Breast epithelium (tissue), 4 donors: ENCODE measurements at regions not wholly inside any gene's neighbourhood (a gene's known extent, or its start where the extent isn't known, plus 50 kb on each side); places are given as distances from the start of the nearest gene placed in this dataset.

Experiments
- DNase-seq, 2 donors: peaks; one replicate each; pipeline ENCODE4 v3.0.0-alpha.2; 2019; ENCODE audit warnings: low spot score in 2 of 2
- H3K27ac ChIP-seq, 2 donors: fragments of 200-600 bp; sonication (generic) in 1 of 2; one replicate each; pipeline ENCODE4 v1.5.1; 2016 to 2019; ENCODE audit warnings: mild to moderate bottlenecking in 1 of 2
- H3K27me3 ChIP-seq, 2 donors: fragments of 200-600 bp; sonication (generic) in 1 of 2; one replicate each; pipeline versions ENCODE4 v1.5.1 to v1.6.0; 2017 to 2019; ENCODE audit warnings: control low read depth in 1 of 2, mild to moderate bottlenecking in 1 of 2
- H3K36me3 ChIP-seq: fragments of 200-600 bp; one replicate; pipeline ENCODE4 v1.5.1; 2019
- H3K4me1 ChIP-seq, 2 donors: fragments of 200-600 bp; sonication (generic); one replicate each; pipeline ENCODE4 v1.5.1; 2016 to 2019; ENCODE audit warnings: control low read depth in 1 of 2
- H3K4me3 ChIP-seq, 3 donors: fragments of 200-600 bp; sonication (generic); 1 replicate in 2 of 3; 2 replicates in 1 of 3; pipeline ENCODE4 v1.5.1; 2016 to 2019; ENCODE audit warnings: mild to moderate bottlenecking in 3 of 3, moderate library complexity in 2 of 3
- H3K9me3 ChIP-seq, 2 donors: fragments of 200-600 bp; sonication (generic) in 1 of 2; one replicate each; pipeline ENCODE4 v1.5.1; 2016 to 2019; ENCODE audit warnings: control low read depth in 1 of 2
- POLR2A ChIP-seq: fragments of 450-650 bp; IDR thresholded peaks from one replicate; pipeline ENCODE4 v1.6.1; 2016; ENCODE audit warnings: antibody characterized with exemption, mild to moderate bottlenecking, moderate library complexity
- POLR2AphosphoS5 ChIP-seq, 3 donors: sonication (generic); formaldehyde crosslinking; IDR thresholded peaks; one replicate each; pipeline ENCODE4 v1.6.1; 2017; ENCODE audit warnings: antibody characterized with exemption in 3 of 3
- intact Hi-C: fragments of 100-400 bp; cut with DNase I; formaldehyde crosslinking; loops from one replicate; pipeline ENCODE4 v1.15.1; 2023; ENCODE audit warnings: low total_unique reads
- TF ChIP-seq, protein P1 (sequence below), 3 donors: fragments of 450-650 bp; IDR thresholded peaks; one replicate each; pipeline ENCODE4 v1.5.1; 2016 to 2017; ENCODE audit warnings: antibody characterized with exemption in 3 of 3, mild to moderate bottlenecking in 3 of 3, moderate library complexity in 3 of 3

DNA sequence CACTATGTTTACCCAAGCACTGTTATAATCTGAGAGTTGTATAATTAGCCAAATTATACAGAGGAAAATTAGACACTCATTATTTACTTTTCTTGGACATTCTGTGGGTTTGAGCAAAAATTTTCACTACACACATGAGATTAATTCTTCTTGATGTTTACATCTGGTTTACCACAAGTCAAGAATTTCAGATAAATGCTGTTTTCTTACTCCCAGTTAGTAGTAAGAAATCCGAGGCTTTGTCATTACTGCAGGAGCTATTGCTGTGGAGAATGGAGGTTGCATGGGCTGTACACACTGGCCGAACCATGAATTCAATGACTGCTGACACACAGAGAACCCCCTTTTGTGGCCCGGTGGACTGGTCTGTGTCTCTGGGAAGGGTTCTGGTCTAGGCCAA, 207.7 kb upstream of the CFAP20DC start:
- intact Hi-C loops = no loop called here

GRCh38 chr3:59256230-59256629, 206.4 kb upstream of the CFAP20DC start:
- TF ChIP-seq POLR2AphosphoS5 (IDR thresholded peaks at IDR 0.05) (no peak), POLR2A (no peak)
- TF ChIP-seq, protein P1, sequence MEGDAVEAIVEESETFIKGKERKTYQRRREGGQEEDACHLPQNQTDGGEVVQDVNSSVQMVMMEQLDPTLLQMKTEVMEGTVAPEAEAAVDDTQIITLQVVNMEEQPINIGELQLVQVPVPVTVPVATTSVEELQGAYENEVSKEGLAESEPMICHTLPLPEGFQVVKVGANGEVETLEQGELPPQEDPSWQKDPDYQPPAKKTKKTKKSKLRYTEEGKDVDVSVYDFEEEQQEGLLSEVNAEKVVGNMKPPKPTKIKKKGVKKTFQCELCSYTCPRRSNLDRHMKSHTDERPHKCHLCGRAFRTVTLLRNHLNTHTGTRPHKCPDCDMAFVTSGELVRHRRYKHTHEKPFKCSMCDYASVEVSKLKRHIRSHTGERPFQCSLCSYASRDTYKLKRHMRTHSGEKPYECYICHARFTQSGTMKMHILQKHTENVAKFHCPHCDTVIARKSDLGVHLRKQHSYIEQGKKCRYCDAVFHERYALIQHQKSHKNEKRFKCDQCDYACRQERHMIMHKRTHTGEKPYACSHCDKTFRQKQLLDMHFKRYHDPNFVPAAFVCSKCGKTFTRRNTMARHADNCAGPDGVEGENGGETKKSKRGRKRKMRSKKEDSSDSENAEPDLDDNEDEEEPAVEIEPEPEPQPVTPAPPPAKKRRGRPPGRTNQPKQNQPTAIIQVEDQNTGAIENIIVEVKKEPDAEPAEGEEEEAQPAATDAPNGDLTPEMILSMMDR (IDR thresholded peaks at IDR 0.05) = no peak
- Histone ChIP-seq H3K27ac (no peak overlapping the region), H3K9me3 (no peaks in the 10 kb centered on the region), H3K27me3 (peaks cover 0 to 4% of the 10 kb centered on the region in 2 donors), H3K4me3 (no peak overlapping the region), H3K4me1 (no peaks in the 10 kb centered on the region), H3K36me3 (no peaks in the 10 kb centered on the region)
- no peak for DNase-seq
- intact Hi-C loops = no loop called here

More for the DNA sequence above, 207.7 kb upstream of the CFAP20DC start:
- H3K4me3 ChIP-seq = no peak overlapping the region
- H3K36me3 ChIP-seq = no peaks in the 10 kb centered on the region
- H3K9me3 ChIP-seq = no peaks in the 10 kb centered on the region
- DNase-seq = no peak
- TF ChIP-seq, protein P1 (IDR thresholded peaks at IDR 0.05) = no peak
- TF ChIP-seq POLR2AphosphoS5 (IDR thresholded peaks at IDR 0.05) = no peak
- TF ChIP-seq POLR2A = no peak
- no peaks in the 10 kb centered on the region for H3K4me1 ChIP-seq
- no peak overlapping the region for H3K27ac ChIP-seq
- peaks cover 0 to 4% of the 10 kb centered on the region in 2 donors for H3K27me3 ChIP-seq

GRCh38 chr3:59254976-59255375, 205.2 kb upstream of the CFAP20DC start:
- intact Hi-C loops = no loop called here
- H3K27ac ChIP-seq = no peak overlapping the region
- peaks cover 0 to 4% of the 10 kb centered on the region in 2 donors for H3K27me3 ChIP-seq
- H3K9me3 ChIP-seq = no peaks in the 10 kb centered on the region
- TF ChIP-seq, protein P1 (IDR thresholded peaks at IDR 0.05) = no peak
- H3K4me1 ChIP-seq = no peaks in the 10 kb centered on the region
- H3K36me3 ChIP-seq = no peaks in the 10 kb centered on the region
- no peak overlapping the region for H3K4me3 ChIP-seq
- no peak for DNase-seq

- TF ChIP-seq, protein P1 (IDR thresholded peaks at IDR 0.05) = no peak
- TF ChIP-seq POLR2AphosphoS5 (IDR thresholded peaks at IDR 0.05) = no peak
- no peak for TF ChIP-seq POLR2A
- Histone ChIP-seq H3K4me1 (no peaks in the 10 kb centered on the region), H3K36me3 (no peaks in the 10 kb centered on the region), H3K27me3 (peaks cover 0 to 4% of the 10 kb centered on the region in 2 donors), H3K4me3 (no peak overlapping the region), H3K9me3 (no peaks in the 10 kb centered on the region), H3K27ac (no peak overlapping the region)
- intact Hi-C loops = no loop called here
- no peak for DNase-seq
Observed at GRCh38 chr3:59254433-59254832, 204.6 kb upstream of the CFAP20DC start.

DNA sequence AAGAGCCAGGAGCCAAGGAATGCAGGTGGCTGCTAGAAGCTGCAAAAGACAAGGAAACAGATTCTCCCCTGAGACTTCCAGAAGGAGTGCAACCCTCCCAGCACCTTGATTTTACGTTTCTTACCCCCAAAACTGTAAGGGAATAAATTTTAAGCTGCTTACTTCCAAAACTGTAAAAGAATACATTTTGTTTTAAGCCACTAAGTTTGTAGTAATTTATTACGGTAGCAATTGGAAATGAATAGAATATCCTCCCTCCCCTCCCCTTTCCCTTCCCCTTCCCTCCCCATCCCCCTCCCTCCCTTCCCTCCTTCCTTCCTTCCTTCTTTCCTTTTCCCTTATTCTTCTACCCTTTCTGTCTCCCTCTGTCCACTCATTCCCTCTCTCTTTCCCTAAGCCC, 203.7 kb upstream of the CFAP20DC start:
- H3K4me1 ChIP-seq = no peaks in the 10 kb centered on the region
- no peak overlapping the region for H3K4me3 ChIP-seq
- TF ChIP-seq, protein P1 (IDR thresholded peaks at IDR 0.05) = no peak
- TF ChIP-seq POLR2AphosphoS5 (IDR thresholded peaks at IDR 0.05) (no peak), POLR2A (no peak)
- no peaks in the 10 kb centered on the region for H3K27me3 ChIP-seq
- no peaks in the 10 kb centered on the region for H3K9me3 ChIP-seq
- H3K27ac ChIP-seq = no peak overlapping the region
- DNase-seq = no peak
- intact Hi-C loops = no loop called here
- H3K36me3 ChIP-seq = no peaks in the 10 kb centered on the region
